Neural cell (in vitro differentiated cells): ENCODE measurements at regions not wholly inside any gene's neighbourhood (a gene's known extent, or its start where the extent isn't known, plus 50 kb on each side); places are given as distances from the start of the nearest gene placed in this dataset.

Experiments
- H2AFZ ChIP-seq: fragments of 200-600, 300-800 bp; sonication (generic), shearing (Covaris generic); 2 replicates; pipeline ENCODE4 v1.6.0; 2014; ENCODE audit warnings: low read depth, mild to moderate bottlenecking, antibody characterized with exemption, low read length, moderate library complexity
- H3F3A ChIP-seq: fragments of 200-600 bp; shearing (Covaris generic); 2 replicates; pipeline ENCODE4 v1.6.1; 2016; ENCODE audit warnings: mild to moderate bottlenecking, moderate library complexity, mixed read lengths, antibody characterized with exemption, low read length; ENCODE audit not compliant: insufficient read depth, poor library complexity, severe bottlenecking
- H3K27ac ChIP-seq: fragments of 200-600, 300-800 bp; sonication (generic), shearing (Covaris generic); 2 replicates; pipeline ENCODE4 v1.5.1; 2014; ENCODE audit warnings: mild to moderate bottlenecking, low read length, moderate library complexity
- H3K27me3 ChIP-seq: fragments of 300-800, 200-600 bp; sonication (generic), shearing (Covaris generic); 2 replicates; pipeline ENCODE4 v1.6.0; 2014; ENCODE audit warnings: mild to moderate bottlenecking, low read depth, low read length, moderate library complexity; ENCODE audit not compliant: insufficient read depth
- H3K36me3 ChIP-seq: fragments of 300-800, 200-600 bp; sonication (generic), shearing (Covaris generic); 2 replicates; pipeline ENCODE4 v1.5.1; 2014; ENCODE audit warnings: mild to moderate bottlenecking, antibody characterized with exemption, low read length, moderate library complexity; ENCODE audit not compliant: insufficient read depth
- H3K4me2 ChIP-seq: fragments of 300-800, 200-600 bp; sonication (generic), shearing (Covaris generic); 2 replicates; pipeline ENCODE4 v1.6.0; 2014; ENCODE audit warnings: mild to moderate bottlenecking, low read length
- H3K4me3 ChIP-seq: fragments of 300-800, 200-600 bp; sonication (generic), shearing (Covaris generic); 2 replicates; pipeline ENCODE4 v1.5.1; 2014; ENCODE audit warnings: mild to moderate bottlenecking, low read length, moderate library complexity
- H3K79me2 ChIP-seq: fragments of 200-600 bp; shearing (Covaris generic); replicated peaks from 2 replicates; pipeline ENCODE4 v1.6.0; 2014; ENCODE audit warnings: mild to moderate bottlenecking, low read length, moderate library complexity; ENCODE audit not compliant: insufficient read depth
- H3K9ac ChIP-seq: fragments of 300-800, 200-600 bp; sonication (generic), shearing (Covaris generic); 2 replicates; pipeline ENCODE4 v1.6.1; 2016; ENCODE audit warnings: mild to moderate bottlenecking, low read length, mixed read lengths
- H3K9me2 ChIP-seq: fragments of 200-600 bp; shearing (Covaris generic); 2 replicates; pipeline ENCODE4 v1.6.1; 2016; ENCODE audit warnings: mild to moderate bottlenecking, low read length, mixed read lengths; ENCODE audit not compliant: insufficient read depth
- H3K9me3 ChIP-seq: fragments of 200-600, 300-800 bp; sonication (generic), shearing (Covaris generic); 2 replicates; pipeline ENCODE4 v1.6.1; 2016; ENCODE audit warnings: mild to moderate bottlenecking, mixed run types, low read length, moderate library complexity, mixed read lengths
- H4K20me1 ChIP-seq: fragments of 200-600 bp; shearing (Covaris generic); 2 replicates; pipeline ENCODE4 v1.6.1; 2016; ENCODE audit warnings: mild to moderate bottlenecking, mixed run types; ENCODE audit not compliant: insufficient read depth
- CTCF ChIP-seq: fragments of 450-650 bp; IDR thresholded peaks from 2 replicates; pipeline ENCODE4 v1.5.1; 2014; ENCODE audit warnings: antibody characterized with exemption, mild to moderate bottlenecking, moderate library complexity; ENCODE audit not compliant: poor library complexity, severe bottlenecking
- EP300 ChIP-seq: fragments of 450-650 bp; conservative IDR thresholded peaks from 2 replicates; pipeline ENCODE4 v1.6.1; 2014; ENCODE audit warnings: antibody characterized with exemption, mild to moderate bottlenecking, moderate library complexity; ENCODE audit not compliant: poor library complexity, severe bottlenecking
- EZH2 ChIP-seq: fragments of 200-600, 300-800 bp; shearing (Covaris generic), sonication (generic); IDR thresholded peaks from 2 replicates; pipeline ENCODE4 v1.6.1; 2014; ENCODE audit warnings: antibody characterized with exemption, low read length, borderline replicate concordance, mild to moderate bottlenecking; ENCODE audit not compliant: insufficient read depth, poor library complexity, severe bottlenecking
- MXI1 ChIP-seq: fragments of 450-650 bp; conservative IDR thresholded peaks from 2 replicates; pipeline ENCODE4 v1.6.1; 2014; ENCODE audit warnings: antibody characterized with exemption, mild to moderate bottlenecking; ENCODE audit not compliant: poor library complexity, severe bottlenecking
- POLR2AphosphoS5 ChIP-seq: IDR thresholded peaks from 2 replicates; pipeline ENCODE4 v1.6.1; 2012
- RAD21 ChIP-seq: fragments of 450-650 bp; conservative IDR thresholded peaks from 2 replicates; pipeline ENCODE4 v1.6.1; 2014; ENCODE audit warnings: antibody characterized with exemption, mild to moderate bottlenecking, moderate library complexity
- SMC3 ChIP-seq: fragments of 450-650 bp; conservative IDR thresholded peaks from 2 replicates; pipeline ENCODE4 v1.6.1; 2014; ENCODE audit warnings: antibody characterized with exemption, mild to moderate bottlenecking, moderate library complexity; ENCODE audit not compliant: poor library complexity
- TAF1 ChIP-seq: IDR thresholded peaks from 2 replicates; pipeline ENCODE4 v1.6.1; 2012; ENCODE audit warnings: low read depth
- TF ChIP-seq, protein P1 (sequence below): IDR thresholded peaks from 2 replicates; pipeline ENCODE4 v1.6.1; 2012; ENCODE audit warnings: borderline replicate concordance

GRCh38 chr22:27060190-27060589 lies 402.8 kb downstream of the MIAT start:
- Histone ChIP-seq H3K4me3 (peak overlapping the region; percentile 45), H3K9me2 (no peaks in the 10 kb centered on the region), H3K36me3 (no peaks in the 10 kb centered on the region), H3K27me3 (no peaks in the 10 kb centered on the region), H2AFZ (peak overlapping the region; percentile 19), H3K9me3 (no peaks in the 10 kb centered on the region), H3F3A (no peaks in the 10 kb centered on the region), H4K20me1 (no peaks in the 10 kb centered on the region), H3K9ac (peak overlapping the region; percentile 70), H3K27ac (peak overlapping the region; percentile 97), H3K4me2 (peak overlapping the region; percentile 2), H3K79me2 (no peaks in the 10 kb centered on the region)
- peak; percentile 47 for TF ChIP-seq RAD21
- peak; percentile 31 for TF ChIP-seq POLR2AphosphoS5
- peak; percentile 12 for TF ChIP-seq CTCF
- no peak for TF ChIP-seq TAF1
- TF ChIP-seq EZH2: no peak

- Histone ChIP-seq H3K27me3 (no peaks in the 10 kb centered on the region), H3K27ac (no peak overlapping the region), H3F3A (no peaks in the 10 kb centered on the region), H2AFZ (no peak overlapping the region), H3K4me3 (no peak overlapping the region), H3K9me2 (no peaks in the 10 kb centered on the region), H3K9ac (no peak overlapping the region), H4K20me1 (no peaks in the 10 kb centered on the region), H3K9me3 (no peaks in the 10 kb centered on the region), H3K4me2 (no peak overlapping the region), H3K79me2 (no peaks in the 10 kb centered on the region), H3K36me3 (no peaks in the 10 kb centered on the region)
- no peak for TF ChIP-seq CTCF
- no peak for TF ChIP-seq RAD21
- TF ChIP-seq EZH2: no peak
- TF ChIP-seq POLR2AphosphoS5: no peak
- TF ChIP-seq, protein P1, sequence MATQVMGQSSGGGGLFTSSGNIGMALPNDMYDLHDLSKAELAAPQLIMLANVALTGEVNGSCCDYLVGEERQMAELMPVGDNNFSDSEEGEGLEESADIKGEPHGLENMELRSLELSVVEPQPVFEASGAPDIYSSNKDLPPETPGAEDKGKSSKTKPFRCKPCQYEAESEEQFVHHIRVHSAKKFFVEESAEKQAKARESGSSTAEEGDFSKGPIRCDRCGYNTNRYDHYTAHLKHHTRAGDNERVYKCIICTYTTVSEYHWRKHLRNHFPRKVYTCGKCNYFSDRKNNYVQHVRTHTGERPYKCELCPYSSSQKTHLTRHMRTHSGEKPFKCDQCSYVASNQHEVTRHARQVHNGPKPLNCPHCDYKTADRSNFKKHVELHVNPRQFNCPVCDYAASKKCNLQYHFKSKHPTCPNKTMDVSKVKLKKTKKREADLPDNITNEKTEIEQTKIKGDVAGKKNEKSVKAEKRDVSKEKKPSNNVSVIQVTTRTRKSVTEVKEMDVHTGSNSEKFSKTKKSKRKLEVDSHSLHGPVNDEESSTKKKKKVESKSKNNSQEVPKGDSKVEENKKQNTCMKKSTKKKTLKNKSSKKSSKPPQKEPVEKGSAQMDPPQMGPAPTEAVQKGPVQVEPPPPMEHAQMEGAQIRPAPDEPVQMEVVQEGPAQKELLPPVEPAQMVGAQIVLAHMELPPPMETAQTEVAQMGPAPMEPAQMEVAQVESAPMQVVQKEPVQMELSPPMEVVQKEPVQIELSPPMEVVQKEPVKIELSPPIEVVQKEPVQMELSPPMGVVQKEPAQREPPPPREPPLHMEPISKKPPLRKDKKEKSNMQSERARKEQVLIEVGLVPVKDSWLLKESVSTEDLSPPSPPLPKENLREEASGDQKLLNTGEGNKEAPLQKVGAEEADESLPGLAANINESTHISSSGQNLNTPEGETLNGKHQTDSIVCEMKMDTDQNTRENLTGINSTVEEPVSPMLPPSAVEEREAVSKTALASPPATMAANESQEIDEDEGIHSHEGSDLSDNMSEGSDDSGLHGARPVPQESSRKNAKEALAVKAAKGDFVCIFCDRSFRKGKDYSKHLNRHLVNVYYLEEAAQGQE: no peak
- no peak for TF ChIP-seq SMC3
- TF ChIP-seq EP300: no peak
- TF ChIP-seq MXI1: no peak
- no peak for TF ChIP-seq TAF1
Observed at GRCh38 chr22:27062910-27063309, 405.5 kb downstream of the MIAT start.
